ENCODE measurements at regions not wholly inside any gene's neighbourhood (a gene's known extent, or its start where the extent isn't known, plus 50 kb on each side); places are given as distances from the start of the nearest gene placed in this dataset.

DNA sequence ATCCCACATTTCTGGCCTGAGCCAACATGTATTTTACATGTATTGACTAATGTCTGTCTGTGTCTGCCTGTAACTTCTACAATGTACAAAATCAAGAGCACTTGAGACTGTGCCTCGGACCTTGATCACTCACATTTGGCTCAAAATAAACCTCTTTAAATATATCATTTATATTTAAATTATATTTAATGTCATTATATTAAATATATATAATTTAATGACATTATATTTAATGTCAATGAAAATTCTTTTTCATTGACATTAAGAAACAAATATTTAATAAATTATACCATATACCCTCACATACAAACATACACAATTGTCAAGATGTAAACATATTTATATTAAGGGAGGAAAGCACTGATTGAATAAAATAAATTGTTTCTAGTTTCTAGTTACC is 1099.8 kb upstream of the CDH18 start:
- Histone ChIP-seq H3K4me1 (ENCODE audit: control insufficient read depth, insufficient read depth, low read length) (no peaks in the 10 kb centered on the region), H3K9ac (ENCODE audit: low read depth, low read length) (no peak overlapping the region), H3K36me3 (ENCODE audit: control insufficient read depth, insufficient read depth, low read length) (no peaks in the 10 kb centered on the region), H3K9me3 (ENCODE audit: control insufficient read depth, insufficient read depth, low read length) (no peaks in the 10 kb centered on the region), H3K4me3 (ENCODE audit: low read depth, low read length) (no peak overlapping the region), H3K27me3 (ENCODE audit: control insufficient read depth, insufficient read depth, low read length) (no peaks in the 10 kb centered on the region)

DNA sequence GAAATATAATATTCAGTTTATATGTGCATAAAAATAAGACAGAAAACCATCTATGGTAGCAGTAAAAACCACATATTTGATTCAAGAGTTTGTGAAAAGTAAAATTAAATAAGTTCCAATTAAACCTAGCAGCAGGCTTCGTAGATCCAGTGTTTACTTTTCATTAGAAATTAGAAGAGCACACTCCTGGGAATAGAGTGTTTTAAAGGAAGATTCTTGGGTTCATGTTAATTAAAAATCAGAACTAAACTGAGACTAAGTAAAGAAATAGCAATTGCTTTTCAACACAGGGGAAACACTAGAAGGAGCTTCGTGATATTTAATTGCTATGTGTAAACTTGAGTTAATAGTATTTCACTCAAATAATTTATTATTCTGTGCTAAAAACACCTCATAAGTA is 1097.8 kb upstream of the CDH18 start:
- Histone ChIP-seq H3K9me3 (ENCODE audit: control insufficient read depth, insufficient read depth, low read length) (no peaks in the 10 kb centered on the region), H3K27me3 (ENCODE audit: control insufficient read depth, insufficient read depth, low read length) (no peaks in the 10 kb centered on the region), H3K36me3 (ENCODE audit: control insufficient read depth, insufficient read depth, low read length) (no peaks in the 10 kb centered on the region), H3K9ac (ENCODE audit: low read depth, low read length) (no peak overlapping the region), H3K4me1 (ENCODE audit: control insufficient read depth, insufficient read depth, low read length) (no peaks in the 10 kb centered on the region), H3K4me3 (ENCODE audit: low read depth, low read length) (no peak overlapping the region)

DNA sequence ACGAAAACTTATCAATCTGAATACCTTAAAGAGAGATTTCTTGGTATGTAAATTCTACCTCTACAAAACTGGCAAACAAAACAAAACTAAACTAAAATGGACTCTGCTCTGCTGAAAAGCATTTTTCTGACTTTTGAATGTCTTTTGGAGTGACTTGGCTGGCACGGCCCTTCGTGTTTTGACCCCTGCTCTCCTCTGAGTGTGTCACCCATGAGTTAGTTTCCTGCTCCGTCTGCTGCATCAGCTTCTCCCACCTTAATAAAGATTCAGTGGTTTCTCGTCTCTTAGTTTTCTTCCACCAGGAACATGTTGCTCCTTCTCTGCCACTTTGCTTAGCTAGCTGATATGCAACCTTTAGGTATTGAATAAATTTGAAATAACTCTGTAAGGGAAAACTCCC is 1084.0 kb upstream of the CDH18 start:
- Histone ChIP-seq H3K36me3 (ENCODE audit: control insufficient read depth, insufficient read depth, low read length) (no peaks in the 10 kb centered on the region), H3K9ac (ENCODE audit: low read depth, low read length) (no peak overlapping the region), H3K4me1 (ENCODE audit: control insufficient read depth, insufficient read depth, low read length) (no peaks in the 10 kb centered on the region)

DNA sequence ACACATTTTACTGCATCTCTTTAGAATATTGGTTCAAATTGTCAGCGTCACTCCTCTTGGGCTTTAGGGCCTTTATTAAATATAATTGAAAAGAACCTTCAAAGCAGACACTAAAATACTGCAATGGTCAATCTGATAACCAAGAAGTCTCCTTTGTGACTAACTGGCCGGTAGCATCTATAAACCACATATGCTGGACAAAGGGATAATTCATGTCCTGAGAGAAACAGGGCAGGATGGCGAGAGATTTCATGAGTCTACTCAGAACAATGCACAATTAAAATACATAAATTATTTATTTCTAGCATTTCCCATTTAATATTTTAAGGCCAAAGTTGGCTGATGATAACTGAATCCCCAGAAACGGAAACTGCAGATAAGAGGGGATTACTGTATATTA is 1083.4 kb upstream of the CDH18 start:
- Histone ChIP-seq H3K9me3 (ENCODE audit: control insufficient read depth, insufficient read depth, low read length) (no peaks in the 10 kb centered on the region), H3K4me3 (ENCODE audit: low read depth, low read length) (no peak overlapping the region), H3K4me1 (ENCODE audit: control insufficient read depth, insufficient read depth, low read length) (no peaks in the 10 kb centered on the region), H3K27me3 (ENCODE audit: control insufficient read depth, insufficient read depth, low read length) (no peaks in the 10 kb centered on the region), H3K36me3 (ENCODE audit: control insufficient read depth, insufficient read depth, low read length) (no peaks in the 10 kb centered on the region), H3K9ac (ENCODE audit: low read depth, low read length) (no peak overlapping the region)

More for the DNA sequence above, 1084.0 kb upstream of the CDH18 start:
- no peaks in the 10 kb centered on the region for H3K9me3 ChIP-seq (ENCODE audit: control insufficient read depth, insufficient read depth, low read length)
- H3K27me3 ChIP-seq (ENCODE audit: control insufficient read depth, insufficient read depth, low read length): no peaks in the 10 kb centered on the region
- H3K4me3 ChIP-seq (ENCODE audit: low read depth, low read length): no peak overlapping the region

DNA sequence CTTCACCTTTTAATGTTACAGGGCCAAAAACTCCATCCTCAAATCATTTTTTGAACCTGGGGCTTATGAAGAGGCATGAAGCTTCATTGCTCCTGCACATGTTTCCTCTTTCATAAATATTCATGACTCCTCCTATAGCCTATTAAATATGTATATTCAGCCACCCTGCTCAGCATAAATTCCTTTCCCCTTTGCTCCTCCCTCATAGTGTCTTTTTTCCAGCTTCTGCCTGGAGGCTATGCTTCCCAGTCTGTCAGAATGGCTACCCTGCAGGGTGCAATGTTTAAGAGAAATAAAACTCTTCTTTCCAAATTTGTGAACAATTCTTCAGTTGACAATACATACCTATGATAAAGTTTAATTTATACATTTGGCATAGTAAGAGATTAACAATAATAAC is 1082.9 kb upstream of the CDH18 start:
- Histone ChIP-seq H3K4me3 (ENCODE audit: low read depth, low read length) (no peak overlapping the region), H3K36me3 (ENCODE audit: control insufficient read depth, insufficient read depth, low read length) (no peaks in the 10 kb centered on the region), H3K4me1 (ENCODE audit: control insufficient read depth, insufficient read depth, low read length) (no peaks in the 10 kb centered on the region), H3K27me3 (ENCODE audit: control insufficient read depth, insufficient read depth, low read length) (no peaks in the 10 kb centered on the region), H3K9ac (ENCODE audit: low read depth, low read length) (no peak overlapping the region), H3K9me3 (ENCODE audit: control insufficient read depth, insufficient read depth, low read length) (no peaks in the 10 kb centered on the region)

DNA sequence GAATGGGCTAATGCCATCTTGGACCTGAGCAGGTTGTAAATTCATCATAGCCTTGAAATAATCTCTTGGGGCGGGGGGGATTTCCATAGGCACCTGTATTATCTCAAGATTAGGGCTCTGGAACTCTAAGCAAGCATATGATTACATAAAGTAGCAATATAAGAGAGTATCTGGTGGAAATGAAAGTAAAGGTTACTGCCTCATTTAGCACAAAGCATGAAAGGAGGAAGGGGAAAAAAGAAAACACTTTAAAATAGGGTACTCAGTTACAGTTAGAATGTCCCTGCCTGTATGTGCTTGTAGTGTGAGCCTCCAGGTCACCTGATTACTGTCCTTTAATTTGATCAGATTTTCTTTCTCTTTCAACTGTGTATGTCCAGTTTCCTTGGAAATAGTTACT is 1079.7 kb upstream of the CDH18 start:
- H3K9me3 ChIP-seq (ENCODE audit: control insufficient read depth, insufficient read depth, low read length): peaks cover 6% of the 10 kb centered on the region
- H3K4me3 ChIP-seq (ENCODE audit: low read depth, low read length): no peak overlapping the region
- H3K4me1 ChIP-seq (ENCODE audit: control insufficient read depth, insufficient read depth, low read length): no peaks in the 10 kb centered on the region
- no peaks in the 10 kb centered on the region for H3K36me3 ChIP-seq (ENCODE audit: control insufficient read depth, insufficient read depth, low read length)
- no peaks in the 10 kb centered on the region for H3K27me3 ChIP-seq (ENCODE audit: control insufficient read depth, insufficient read depth, low read length)
- no peak overlapping the region for H3K9ac ChIP-seq (ENCODE audit: low read depth, low read length)

DNA sequence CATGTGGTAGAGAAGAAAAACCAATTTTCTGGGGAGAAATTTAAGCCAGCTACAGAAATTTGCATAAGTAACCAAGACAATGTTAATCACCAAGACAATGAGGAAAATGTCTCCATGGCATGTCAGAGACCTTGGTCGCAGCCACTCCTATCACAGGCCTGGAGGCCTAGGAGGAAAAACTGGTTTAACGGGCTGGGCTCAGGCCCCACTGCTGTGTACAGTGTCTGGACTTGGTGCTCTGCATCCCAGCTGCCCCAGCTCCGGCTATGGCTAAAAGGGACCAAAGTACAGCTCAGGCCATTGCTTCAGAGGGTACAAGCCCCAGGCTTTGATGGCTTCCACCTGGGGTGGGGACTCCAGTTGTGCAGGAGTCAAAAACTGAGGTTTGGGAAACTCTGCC is 1075.1 kb upstream of the CDH18 start:
- Histone ChIP-seq H3K36me3 (ENCODE audit: control insufficient read depth, insufficient read depth, low read length) (no peaks in the 10 kb centered on the region), H3K27me3 (ENCODE audit: control insufficient read depth, insufficient read depth, low read length) (no peaks in the 10 kb centered on the region), H3K9ac (ENCODE audit: low read depth, low read length) (no peak overlapping the region), H3K4me1 (ENCODE audit: control insufficient read depth, insufficient read depth, low read length) (no peaks in the 10 kb centered on the region), H3K9me3 (ENCODE audit: control insufficient read depth, insufficient read depth, low read length) (peaks cover 6% of the 10 kb centered on the region), H3K4me3 (ENCODE audit: low read depth, low read length) (no peak overlapping the region)

DNA sequence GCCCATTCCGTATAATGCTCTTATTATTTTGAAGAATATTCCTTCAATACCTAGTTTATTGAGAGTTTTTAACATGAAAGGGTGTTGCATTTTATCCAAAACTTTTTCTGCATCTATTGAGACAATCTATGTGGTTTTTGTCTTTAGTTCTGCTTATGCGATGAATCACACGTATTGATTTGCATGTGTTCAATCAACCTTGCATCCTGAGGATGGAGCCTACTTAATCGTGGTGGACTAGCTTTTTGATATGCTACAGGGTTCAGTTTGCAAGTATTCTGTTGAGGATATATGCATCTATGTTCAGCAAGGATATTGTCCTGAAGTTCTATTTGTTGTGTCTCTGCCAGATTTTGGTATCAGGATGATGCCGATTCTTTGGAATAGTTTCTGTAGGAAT is 1070.3 kb upstream of the CDH18 start:
- Histone ChIP-seq H3K36me3 (ENCODE audit: control insufficient read depth, insufficient read depth, low read length) (no peaks in the 10 kb centered on the region), H3K9ac (ENCODE audit: low read depth, low read length) (no peak overlapping the region), H3K4me3 (ENCODE audit: low read depth, low read length) (no peak overlapping the region), H3K4me1 (ENCODE audit: control insufficient read depth, insufficient read depth, low read length) (no peaks in the 10 kb centered on the region), H3K9me3 (ENCODE audit: control insufficient read depth, insufficient read depth, low read length) (peaks cover 3% of the 10 kb centered on the region), H3K27me3 (ENCODE audit: control insufficient read depth, insufficient read depth, low read length) (no peaks in the 10 kb centered on the region)

DNA sequence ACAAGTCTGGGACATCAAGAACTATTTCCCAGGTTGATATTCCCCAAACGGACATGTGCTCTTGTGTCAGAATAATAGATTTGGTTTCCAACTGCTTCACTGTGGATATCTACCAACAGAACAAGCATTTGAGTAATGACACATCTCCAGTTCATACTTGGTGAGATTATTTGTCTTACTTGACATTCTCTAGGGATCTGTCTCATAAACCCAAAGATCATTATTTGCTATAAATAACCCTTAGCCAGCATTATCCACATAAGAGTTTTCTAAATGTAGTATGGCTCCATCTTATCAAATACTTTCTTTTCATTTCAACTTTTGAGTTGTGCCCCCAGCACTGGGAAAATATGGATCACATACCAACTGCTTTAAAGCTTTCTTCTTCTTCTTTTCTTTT is 1063.9 kb upstream of the CDH18 start:
- H3K36me3 ChIP-seq (ENCODE audit: control insufficient read depth, insufficient read depth, low read length): no peaks in the 10 kb centered on the region
- peaks cover 2% of the 10 kb centered on the region for H3K4me1 ChIP-seq (ENCODE audit: control insufficient read depth, insufficient read depth, low read length)
- H3K9me3 ChIP-seq (ENCODE audit: control insufficient read depth, insufficient read depth, low read length): no peaks in the 10 kb centered on the region
- no peaks in the 10 kb centered on the region for H3K27me3 ChIP-seq (ENCODE audit: control insufficient read depth, insufficient read depth, low read length)
- H3K9ac ChIP-seq (ENCODE audit: low read depth, low read length): no peak overlapping the region
- H3K4me3 ChIP-seq (ENCODE audit: low read depth, low read length): no peak overlapping the region

DNA sequence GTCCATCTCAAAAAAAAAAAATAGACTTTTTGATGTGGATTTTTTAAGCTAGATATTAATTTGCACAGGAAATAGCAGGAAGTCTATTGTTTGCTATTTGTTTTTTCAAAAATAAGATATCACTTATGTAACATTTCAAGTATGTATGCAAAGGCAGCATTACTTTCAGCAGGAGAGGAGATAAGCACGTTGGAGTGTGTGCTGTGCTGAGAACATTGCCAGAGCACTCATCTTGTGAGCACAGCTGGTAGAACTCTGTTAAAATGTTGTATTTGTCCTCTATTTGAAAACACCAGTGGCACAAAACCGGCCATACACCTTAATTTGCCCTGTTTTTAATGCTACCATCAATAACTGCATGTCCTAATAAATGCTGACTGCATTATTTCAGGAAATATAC is 1061.9 kb upstream of the CDH18 start:
- Histone ChIP-seq H3K9ac (ENCODE audit: low read depth, low read length) (no peak overlapping the region), H3K9me3 (ENCODE audit: control insufficient read depth, insufficient read depth, low read length) (no peaks in the 10 kb centered on the region), H3K36me3 (ENCODE audit: control insufficient read depth, insufficient read depth, low read length) (no peaks in the 10 kb centered on the region), H3K4me1 (ENCODE audit: control insufficient read depth, insufficient read depth, low read length) (peaks cover 2% of the 10 kb centered on the region), H3K27me3 (ENCODE audit: control insufficient read depth, insufficient read depth, low read length) (no peaks in the 10 kb centered on the region), H3K4me3 (ENCODE audit: low read depth, low read length) (no peak overlapping the region)

DNA sequence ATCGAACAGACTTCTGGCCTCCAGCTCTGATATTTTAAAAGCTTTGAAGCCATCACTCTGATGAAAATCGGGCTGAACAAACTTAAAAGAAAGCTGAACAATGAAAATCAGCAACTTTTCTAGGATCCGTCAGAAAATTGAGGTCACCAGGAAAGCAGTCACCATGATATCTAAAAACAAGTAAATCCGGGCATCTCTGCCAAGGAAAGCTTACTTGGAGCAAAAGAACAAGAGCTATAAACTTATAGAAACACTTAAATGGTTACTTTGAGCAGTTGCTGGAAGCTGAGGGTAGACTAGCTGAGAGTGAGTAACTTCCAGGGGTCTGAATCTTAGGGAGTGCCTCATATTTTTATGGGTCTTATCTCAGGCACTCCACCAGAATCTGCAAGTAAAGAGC is 1043.0 kb upstream of the CDH18 start:
- Histone ChIP-seq H3K36me3 (ENCODE audit: control insufficient read depth, insufficient read depth, low read length) (no peaks in the 10 kb centered on the region), H3K9ac (ENCODE audit: low read depth, low read length) (no peak overlapping the region), H3K9me3 (ENCODE audit: control insufficient read depth, insufficient read depth, low read length) (no peaks in the 10 kb centered on the region), H3K27me3 (ENCODE audit: control insufficient read depth, insufficient read depth, low read length) (no peaks in the 10 kb centered on the region), H3K4me3 (ENCODE audit: low read depth, low read length) (no peak overlapping the region), H3K4me1 (ENCODE audit: control insufficient read depth, insufficient read depth, low read length) (no peaks in the 10 kb centered on the region)

DNA sequence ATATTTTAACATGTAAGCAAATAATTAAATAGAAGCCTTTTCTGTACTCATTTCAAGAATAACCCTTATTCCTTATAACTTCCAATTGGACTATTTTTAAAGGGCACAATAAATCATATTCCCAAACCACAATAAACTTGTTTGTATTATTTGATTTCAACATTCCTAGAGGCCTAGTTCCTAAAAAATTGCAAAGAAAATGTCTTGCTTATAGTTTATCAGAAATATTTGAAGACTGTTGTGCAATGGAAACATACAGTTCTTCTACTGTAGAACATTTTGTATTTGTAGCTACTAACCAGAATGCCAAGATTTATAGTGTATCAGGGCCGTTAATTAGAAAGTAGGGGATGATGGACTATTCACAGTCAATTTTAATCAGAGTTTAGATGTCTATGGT is 1037.0 kb upstream of the CDH18 start:
- no peak overlapping the region for H3K9ac ChIP-seq (ENCODE audit: low read depth, low read length)
- H3K4me1 ChIP-seq (ENCODE audit: control insufficient read depth, insufficient read depth, low read length): no peaks in the 10 kb centered on the region
- no peaks in the 10 kb centered on the region for H3K27me3 ChIP-seq (ENCODE audit: control insufficient read depth, insufficient read depth, low read length)
- no peaks in the 10 kb centered on the region for H3K36me3 ChIP-seq (ENCODE audit: control insufficient read depth, insufficient read depth, low read length)
- no peak overlapping the region for H3K4me3 ChIP-seq (ENCODE audit: low read depth, low read length)
- H3K9me3 ChIP-seq (ENCODE audit: control insufficient read depth, insufficient read depth, low read length): no peaks in the 10 kb centered on the region

DNA sequence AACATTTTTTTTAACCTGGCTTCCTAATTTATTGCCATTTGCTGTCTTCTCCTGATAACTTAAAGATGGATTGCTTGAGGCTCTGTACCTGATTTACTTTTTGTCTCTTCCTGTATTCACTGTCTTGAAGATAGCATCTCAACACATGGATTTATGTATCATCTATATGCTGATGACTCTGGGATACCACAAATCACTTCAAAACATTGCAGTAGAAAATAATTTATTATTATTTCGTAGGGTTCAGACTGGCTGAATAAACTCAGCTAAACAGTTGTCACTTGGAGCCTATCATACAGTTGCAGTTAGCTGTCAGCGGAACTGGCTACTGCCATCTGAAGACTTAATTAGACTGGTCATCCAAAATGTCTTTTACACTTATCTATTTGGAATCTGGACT is 1025.2 kb upstream of the CDH18 start:
- H3K27me3 ChIP-seq (ENCODE audit: control insufficient read depth, insufficient read depth, low read length): no peaks in the 10 kb centered on the region
- H3K36me3 ChIP-seq (ENCODE audit: control insufficient read depth, insufficient read depth, low read length): no peaks in the 10 kb centered on the region
- H3K9me3 ChIP-seq (ENCODE audit: control insufficient read depth, insufficient read depth, low read length): no peaks in the 10 kb centered on the region
- H3K4me3 ChIP-seq (ENCODE audit: low read depth, low read length): no peak overlapping the region
- no peak overlapping the region for H3K9ac ChIP-seq (ENCODE audit: low read depth, low read length)
- no peaks in the 10 kb centered on the region for H3K4me1 ChIP-seq (ENCODE audit: control insufficient read depth, insufficient read depth, low read length)

All from iPS-15b (cell line).